Non-pigmented ciliary epithelial cell (primary cell): ENCODE measurements at regions not wholly inside any gene's neighbourhood (a gene's known extent, or its start where the extent isn't known, plus 50 kb on each side); places are given as distances from the start of the nearest gene placed in this dataset.
"Not testable (repeated sequence)": the region's sequence is repeated elsewhere in the genome, so short reads cannot be mapped to it uniquely, and the experiment has no call there.

Source experiments
- DNase-seq: peaks from one replicate; pipeline ENCODE4 v3.0.0-alpha.2; 2010; ENCODE audit warnings: low read depth

DNA sequence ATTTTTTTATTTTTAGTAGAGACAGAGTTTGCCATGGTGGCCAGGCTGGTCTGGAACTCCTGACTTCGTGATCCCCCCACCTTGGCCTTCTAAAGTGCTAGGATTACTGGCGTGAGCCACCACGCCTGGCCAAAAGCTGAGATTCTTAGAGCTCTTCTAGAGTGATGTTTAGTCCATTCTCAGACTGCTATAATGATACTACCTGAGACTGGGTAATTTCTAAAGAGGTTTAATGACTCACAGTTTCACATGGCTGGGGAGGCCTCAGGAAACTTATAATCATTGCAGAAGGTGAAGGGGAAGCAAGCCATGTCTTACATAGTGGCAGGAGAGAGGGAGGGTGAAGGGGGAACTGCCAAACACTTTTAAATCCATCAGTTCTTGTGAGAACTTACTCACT lies 1804.9 kb upstream of the LRRTM1 start:
- DNase-seq: no peak

DNA sequence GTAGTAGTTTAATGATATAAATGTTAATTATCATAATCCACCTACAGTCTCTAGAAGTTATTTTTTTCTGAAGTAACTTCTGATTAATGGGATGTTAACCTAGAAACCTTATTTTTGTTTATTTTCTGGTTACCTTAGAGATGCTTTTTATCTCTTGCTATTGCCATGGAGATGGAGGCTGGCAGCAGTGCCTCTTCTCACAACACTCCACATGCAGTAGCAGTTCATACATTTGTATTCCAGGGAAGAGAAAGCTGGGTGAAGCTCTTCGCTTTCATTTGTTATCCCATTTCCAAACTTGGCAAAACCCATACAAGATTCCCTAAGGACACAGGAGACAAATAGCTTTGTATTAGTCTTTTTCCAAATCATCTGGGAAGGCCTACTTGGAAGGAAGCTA lies 1794.1 kb upstream of the LRRTM1 start:
- DNase-seq: no peak

DNA sequence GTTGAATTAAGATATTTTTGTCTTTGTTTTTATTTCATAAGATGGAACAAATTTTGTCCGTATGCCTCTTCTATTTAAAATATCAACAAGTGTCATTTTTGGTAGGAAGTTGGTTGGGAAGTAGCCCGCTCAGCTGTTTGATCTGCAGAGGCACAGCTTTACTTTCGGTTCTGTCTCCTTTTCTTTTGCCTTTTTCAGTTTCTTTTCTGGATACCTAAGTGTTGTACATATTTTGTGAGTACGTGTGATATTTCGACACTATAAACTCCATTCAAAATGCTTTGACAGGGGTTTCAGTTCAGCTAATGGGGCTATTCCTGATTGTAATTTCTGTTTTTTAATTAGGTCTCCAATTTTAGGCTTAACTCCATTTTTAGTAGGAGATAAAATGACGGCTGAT lies 1785.0 kb upstream of the LRRTM1 start:
- no peak for DNase-seq

DNA sequence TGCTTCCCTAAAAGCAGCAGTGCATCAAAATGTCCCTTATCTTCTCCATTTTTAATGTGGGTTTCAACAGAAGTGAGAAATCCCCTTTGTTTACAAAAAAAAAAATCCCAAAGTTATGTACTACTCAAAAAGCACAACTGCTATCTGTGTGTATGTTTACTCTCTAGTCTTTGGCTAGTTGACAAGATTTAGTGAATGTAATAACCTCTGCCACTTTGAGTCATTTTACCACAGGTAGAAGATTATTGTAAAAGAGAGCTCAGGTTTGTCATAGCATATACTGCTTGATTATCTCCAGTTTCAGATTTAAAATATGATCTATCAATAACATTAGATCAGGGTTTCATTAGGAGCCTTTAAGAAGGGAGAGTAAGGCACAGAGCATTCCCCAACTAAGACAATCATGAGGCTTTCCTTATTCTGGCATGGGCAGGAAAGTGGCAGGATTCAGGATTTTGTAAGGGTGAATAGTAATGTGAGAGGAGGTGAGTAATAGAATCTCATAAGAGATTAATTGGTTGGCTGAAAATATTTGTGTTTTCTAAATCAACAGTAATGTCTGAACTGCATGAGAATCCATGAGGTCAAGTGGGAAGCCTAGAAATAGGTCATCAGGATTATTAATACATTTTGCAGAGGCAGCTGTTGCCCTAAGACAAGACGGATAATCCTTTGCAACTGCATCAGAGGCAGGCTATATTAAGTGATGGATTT lies 1780.3 kb upstream of the LRRTM1 start:
- no peak for DNase-seq

DNA sequence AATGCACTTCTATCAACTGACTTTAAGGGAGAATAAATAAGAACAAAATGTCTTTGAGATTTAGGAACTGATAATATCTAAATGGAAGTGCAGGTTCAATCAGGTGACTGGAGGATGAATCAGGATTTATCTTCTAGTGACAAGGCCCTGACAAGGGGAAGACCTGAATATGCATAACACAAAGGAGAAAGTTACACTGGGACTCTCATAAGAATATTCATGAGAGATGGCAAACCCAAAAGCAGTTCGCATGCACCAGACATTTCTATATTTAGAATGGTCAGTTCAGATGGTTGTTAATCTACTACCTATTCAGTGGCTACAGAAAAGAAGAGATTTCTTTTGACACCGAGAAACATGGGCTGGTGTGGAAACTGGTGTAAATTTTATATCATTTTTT lies 1771.3 kb upstream of the LRRTM1 start:
- DNase-seq: no peak

DNA sequence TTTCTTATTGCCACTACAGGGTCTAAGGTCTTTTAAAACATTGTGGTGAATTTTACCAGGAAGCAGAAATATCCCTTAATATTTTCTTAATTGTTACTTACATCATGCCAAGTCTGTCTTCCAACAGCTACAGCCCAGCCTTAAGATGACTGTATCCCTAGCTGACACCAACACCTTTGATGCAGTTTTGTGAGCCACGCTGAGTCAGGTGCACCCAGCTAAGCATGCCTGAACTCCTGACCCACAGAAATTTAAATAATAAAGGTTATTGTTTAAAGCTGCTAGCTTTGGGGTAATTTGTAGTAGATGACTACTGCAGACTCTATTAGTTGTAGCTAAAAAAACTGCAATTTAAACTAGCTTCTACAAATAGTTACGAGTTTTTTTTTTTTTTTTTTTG lies 1757.9 kb upstream of the LRRTM1 start:
- DNase-seq: no peak

DNA sequence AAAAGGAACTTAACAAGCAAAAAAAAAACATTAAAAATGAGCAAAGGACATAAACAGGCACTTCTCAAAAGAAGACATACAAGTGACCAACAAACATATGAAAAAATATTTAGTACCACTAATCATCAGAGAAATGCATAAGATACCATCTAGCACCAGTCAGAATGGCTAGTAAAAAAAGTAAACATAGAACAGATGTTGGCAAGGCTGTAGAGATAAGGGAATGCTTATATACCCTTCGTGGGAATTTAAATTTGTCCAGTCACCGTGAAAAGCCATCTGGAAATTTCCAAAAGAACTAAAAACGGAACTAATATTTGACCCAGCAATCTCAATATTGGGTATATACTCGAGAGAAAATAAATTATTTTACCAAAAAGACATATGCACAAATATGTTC lies 1751.3 kb upstream of the LRRTM1 start:
- DNase-seq: no peak

DNA sequence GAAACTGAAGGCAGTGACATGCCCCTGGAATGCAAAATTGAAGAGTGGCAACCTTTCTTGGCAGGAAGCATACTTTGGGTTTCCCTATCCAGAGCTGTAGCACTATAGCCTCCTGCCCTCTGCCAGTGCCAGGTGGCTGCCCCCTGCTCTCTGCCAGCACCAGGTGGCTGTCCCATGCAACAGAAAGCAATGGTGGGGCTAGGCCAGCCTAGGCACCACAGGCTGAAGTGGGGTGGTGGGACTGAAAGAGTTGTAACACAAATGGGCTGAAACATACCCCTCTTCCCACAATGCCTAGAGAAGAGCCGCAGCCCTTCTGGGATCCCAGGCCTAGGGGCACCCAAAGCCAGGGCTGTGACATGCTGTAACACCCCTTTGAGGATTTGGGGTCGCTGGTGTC lies 1739.3 kb upstream of the LRRTM1 start:
- no peak for DNase-seq

DNA sequence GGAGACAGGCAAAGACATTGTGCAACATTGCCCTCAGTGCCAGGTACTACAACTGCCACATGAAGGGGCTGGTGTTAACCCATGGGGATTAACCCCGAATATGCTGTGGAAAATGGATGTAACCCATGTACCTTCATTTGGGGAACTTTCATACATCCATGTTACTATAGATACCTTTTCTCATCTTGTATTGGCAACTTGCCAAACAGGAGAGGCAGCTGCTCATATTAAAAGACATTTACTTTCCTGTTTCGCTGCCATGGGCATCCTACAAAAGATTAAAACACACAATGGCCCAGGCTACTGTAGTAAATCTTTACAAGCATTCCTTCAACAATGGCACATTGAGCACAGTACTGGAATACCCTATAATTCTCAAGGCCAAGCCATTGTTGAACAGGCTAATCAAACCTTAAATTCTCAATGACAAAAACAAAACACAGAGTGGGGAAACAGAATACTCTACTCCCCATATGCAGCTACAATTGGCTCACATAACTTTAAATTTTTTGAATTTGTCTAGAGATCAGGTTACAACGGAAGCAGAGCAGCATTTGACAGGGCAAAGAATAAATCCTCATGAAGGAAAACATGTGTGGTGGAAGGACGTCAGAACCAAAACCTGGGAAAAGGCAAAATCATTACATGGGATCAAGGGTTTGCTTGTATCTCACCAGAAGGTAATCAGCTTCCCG lies 1723.5 kb upstream of the LRRTM1 start:
- no peak for DNase-seq

DNA sequence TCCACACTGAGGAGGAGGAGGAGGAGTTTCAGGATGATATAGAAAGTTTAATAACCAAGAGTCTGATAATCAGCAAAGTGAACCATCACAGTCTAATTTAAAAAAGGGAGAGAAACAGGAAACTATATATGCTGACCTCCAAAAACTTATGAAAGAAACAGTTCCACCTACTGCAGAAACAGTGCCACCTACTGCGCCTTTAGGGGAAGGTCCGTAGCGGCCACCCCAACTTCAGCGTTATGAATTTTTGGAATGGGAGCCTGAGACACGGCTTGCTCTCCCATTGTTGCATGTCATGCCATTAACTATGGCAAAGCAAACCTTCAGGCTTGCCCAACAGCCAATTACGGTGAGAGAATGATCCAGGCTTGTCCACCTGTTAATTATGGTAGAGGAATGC lies 1719.2 kb upstream of the LRRTM1 start:
- DNase-seq: no peak

DNA sequence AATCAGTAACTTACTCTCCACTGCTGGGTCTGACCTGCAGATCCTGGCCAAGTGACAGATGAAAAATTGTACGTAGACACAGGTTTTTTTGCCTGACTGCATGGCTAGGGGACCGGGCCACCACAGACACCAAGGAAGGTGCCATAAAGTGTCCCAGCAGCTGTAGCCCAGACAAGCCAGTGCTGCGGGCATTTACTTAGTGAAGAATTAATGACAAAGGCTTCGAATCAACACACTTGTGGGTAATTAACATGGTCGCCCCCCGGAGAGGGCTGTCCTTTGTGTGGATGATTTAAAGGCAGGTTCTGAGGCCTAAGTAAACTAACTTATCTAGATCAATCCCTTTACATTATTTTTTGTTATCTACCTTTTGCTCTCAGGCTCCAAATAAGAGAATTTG lies 1709.1 kb upstream of the LRRTM1 start:
- no peak for DNase-seq

DNA sequence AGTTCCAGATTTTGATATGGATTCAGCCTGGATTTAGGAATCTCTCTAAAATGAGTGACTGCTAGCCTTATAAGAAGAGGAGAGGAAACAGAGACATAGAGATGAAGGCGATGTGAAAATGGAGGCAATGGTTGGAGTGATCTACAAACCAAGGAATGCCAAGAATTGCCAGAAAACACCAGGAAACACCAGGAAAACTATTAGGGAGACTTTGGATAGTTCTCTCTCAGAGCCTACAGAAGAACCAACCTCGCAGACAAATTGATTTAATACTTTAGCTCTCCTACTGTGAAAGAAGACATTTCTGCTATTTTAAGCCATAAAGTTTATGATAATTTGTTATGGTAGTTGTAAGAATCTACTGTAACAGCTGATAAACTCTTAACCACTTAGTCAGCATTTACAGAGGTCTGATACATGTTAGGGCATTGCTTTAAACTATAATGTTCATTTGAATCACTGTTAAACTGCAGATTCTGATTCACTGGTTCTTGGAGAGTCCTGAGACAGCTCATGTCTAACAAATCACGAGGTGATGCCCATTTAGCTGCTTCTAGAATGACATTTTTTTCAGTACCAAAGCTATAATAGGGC lies 1702.6 kb upstream of the LRRTM1 start:
- no peak for DNase-seq

DNA sequence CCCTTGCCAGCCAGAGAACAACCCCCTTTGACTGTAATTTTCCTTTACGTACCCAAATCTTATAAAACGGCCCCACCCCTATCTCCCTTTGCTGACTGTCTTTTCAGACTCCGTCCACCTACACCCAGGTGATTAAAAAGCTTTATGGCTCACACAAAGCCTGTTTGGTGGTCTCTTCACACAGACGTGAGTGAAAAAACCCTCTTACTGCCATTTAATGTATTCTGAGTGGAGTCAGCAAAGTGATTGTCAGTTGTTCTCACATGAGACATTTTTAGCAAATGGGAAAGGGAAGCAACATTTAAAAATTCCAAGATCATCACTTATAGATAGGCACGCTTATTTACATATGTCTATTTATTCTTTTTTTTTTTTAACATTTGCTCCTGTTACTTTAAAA lies 1701.3 kb upstream of the LRRTM1 start:
- not testable (repeated sequence) for DNase-seq

DNA sequence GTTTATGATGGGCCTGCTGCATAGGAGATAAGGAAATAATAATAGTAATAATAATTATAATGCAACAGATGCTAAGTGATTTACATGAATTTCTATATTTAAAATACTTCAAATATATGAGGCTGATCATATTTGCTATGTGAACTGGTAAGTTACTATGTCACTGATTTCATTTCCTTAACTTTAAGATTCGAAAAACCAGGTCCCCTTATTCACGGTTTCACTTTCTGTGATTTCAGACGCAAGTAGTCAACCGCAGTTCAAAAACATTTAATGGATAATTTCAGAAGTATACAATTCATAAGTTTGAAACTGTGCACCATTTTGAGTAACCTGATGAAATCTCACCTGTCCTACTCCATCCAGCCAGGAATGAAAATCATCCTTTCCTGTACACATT lies 1697.1 kb upstream of the LRRTM1 start:
- DNase-seq: no peak

DNA sequence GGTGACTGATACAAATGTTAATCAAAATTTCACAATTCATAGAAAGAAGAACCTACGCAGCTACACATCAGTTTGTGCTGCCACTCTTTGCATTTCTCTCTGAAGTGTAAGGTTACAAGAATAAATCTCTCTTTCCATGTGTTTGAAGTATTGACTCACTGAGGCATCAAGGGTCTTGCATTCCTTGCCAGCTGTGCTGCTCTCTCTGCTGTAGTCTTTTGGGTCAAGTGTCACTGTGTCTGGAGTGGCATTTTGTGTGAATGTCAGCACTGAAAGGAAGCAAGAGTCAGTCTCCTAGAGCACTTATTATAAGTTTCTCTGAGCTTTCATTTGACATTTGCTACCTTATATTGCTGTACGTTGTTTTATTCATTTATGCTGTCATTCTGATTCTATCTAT lies 1696.1 kb upstream of the LRRTM1 start:
- DNase-seq: no peak

DNA sequence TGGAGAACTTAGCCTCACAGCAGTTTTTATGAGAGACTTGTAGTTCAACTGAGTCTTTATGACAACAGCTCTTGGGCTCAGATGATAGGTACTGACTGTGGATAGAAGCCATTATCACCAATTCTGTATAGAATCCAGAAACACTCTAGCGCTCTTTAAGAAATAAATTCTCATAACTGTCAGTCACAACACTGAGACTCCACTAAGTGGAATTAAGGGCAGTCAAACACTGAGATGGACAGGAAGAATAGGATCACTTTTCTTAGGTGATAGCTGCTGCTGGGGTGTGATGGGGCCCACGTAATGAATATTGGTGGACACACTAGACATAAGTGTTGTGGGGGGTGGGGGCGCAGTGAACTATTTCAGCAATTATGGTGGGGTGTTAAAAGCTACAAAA lies 1691.8 kb upstream of the LRRTM1 start:
- DNase-seq: no peak

DNA sequence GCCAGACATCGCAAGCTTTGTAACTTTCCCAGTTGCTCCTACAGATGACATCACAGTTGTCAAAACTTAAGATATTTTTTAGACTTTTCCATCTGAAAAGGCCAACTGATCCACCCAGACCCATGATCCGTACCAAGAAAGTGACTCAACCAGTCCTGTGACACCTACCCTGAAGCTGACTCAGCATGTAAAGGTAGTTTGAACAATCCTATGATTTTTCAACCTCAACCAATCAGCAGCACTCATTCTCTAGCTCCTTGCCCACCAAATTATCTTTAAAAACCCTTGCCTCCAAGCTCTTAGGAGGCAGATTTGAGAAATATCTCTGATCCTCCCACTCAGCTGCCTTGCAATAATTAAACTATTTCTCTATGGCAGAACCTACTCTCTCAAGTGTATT lies 1686.7 kb upstream of the LRRTM1 start:
- no peak for DNase-seq

DNA sequence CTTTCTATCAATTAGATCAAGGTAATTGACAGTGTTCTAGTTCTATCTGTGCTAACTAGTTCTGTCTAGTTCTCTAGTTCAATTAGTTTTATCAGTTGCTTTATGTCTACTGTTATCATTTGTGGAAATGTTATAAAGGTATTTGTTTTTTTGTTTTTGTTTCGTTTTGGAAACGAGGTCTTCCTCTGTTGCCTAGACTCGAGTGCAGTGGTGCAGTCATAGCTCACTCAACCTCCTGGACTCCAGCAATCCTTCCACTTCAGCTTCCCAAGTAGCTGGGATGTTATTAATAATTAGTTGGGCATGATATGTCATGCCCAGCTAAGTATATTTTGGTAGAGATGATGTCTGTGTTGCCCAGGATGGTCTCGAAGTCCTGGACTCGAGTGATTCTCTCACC lies 1682.8 kb upstream of the LRRTM1 start:
- DNase-seq: no peak

DNA sequence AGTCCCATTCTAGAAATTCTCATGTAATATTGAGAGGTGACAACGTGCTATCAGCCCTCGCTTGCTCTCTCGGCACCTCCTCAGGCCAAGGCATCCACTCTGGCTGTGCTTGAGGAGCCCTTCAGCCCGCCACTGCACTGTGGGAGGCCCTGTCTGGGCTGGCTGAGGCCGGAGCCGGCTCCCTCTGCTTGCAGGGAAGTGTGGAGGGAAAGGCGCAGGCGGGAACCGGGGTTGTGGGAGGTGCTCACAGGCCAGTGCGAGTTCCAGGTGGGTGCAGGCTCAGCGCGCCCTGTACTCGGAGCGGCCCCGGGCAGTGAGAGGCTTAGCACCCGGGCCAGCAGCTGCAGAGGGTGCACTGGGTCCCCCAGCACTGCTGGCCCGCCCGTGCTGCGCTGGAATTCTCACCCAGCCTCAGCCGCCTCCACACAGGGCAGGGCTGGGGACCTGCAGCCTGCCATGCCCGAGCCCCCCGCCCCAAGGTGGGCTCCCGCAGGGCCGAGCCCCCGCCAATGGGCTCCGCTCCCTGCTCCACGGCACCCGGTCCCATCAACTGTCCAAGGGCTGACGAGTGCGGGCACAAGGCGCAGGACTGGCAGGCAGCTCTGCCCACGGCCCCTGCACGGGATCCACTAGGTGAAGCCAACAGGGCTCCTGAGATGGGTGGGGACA lies 1680.6 kb upstream of the LRRTM1 start:
- no peak for DNase-seq

DNA sequence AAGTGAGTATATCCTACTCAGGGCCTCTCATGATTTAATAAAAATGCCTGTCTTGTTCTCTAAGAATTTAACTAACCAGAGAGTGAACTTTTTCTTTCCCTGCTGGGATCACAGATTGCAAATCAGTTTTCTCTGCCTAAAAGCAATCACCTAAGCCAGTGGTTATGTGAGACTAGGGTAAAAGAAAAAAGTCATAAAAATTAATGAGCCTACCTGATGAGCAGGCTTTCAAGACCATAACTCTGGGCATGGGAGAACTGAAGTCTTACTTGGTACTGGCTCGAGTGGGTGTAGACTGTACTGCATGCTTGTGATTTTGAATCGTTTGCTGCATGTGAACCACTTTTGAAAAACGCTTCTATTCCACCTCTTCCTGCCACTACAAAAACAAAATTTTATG lies 1677.0 kb upstream of the LRRTM1 start:
- no peak for DNase-seq

DNA sequence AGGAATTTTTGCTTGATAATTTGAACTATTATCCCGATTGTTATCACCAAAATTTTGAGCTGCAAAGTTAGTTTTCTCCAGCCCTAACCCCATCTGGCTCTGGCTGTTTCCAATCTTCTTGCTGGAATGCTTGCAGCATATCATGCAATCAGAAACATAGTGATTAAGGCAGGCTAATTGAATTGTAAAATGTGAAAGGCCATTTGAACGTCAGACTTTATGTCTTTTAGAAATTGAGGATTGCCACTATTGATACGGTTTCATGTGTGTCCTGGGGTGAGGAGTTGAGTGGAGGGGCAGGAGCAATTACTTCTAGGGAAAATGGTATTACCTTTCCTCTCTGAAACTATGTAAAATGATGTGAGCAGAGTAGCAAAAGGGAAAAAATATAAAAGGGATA lies 1674.5 kb upstream of the LRRTM1 start:
- no peak for DNase-seq

DNA sequence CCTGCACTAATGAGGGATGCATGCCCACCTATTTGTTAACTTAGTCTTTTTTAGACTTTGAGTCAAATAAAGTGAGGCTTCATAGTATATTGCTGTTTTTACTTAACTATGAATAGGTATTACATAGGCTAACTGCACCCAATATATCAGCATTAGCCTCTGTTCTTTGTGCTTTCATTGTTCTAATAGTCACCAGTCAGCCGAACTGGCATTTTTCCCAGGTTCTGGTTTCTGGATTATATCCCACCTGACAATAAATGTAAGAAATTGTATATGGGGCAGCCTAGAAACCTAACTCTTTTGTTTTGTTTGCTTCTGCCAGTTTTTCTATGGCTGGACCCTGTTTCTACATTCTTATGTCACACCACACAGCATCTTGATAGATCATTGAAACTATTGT lies 1672.4 kb upstream of the LRRTM1 start:
- no peak for DNase-seq

DNA sequence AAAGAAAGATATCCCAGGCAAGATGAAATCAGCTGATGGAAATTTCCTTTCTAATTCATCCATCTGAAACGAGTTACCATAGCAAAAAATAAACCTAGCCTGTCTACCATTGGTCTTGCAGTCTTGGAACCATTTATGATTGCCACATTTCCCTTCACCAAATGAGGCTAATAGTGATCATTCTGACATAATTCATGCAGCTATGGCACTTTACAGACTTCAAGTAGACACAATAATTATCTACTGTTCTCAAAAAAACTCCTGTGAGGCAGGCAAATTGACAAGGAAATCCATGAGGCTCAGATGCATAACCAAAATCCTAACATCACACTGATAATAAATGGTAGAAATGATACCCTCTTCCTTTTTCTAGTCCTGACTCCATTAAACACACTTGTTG lies 1669.7 kb upstream of the LRRTM1 start:
- DNase-seq: no peak
